H9 (cell line): ENCODE measurements at regions not wholly inside any gene's neighbourhood (a gene's known extent, or its start where the extent isn't known, plus 50 kb on each side); places are given as distances from the start of the nearest gene placed in this dataset.

Experiments used
- DNase-seq: peaks from one replicate; pipeline ENCODE4 v3.0.0-alpha.2; 2017
- H2AFZ ChIP-seq: one replicate; pipeline ENCODE4 v1.6.1; 2013; ENCODE audit warnings: mild to moderate bottlenecking, low read length, control low read depth, moderate library complexity
- H2AK5ac ChIP-seq: 2 replicates; pipeline ENCODE4 v1.6.1; 2013; ENCODE audit warnings: low read length, control low read depth, mixed read lengths; ENCODE audit not compliant: insufficient read length
- H2BK120ac ChIP-seq: one replicate; pipeline ENCODE4 v1.6.1; 2013; ENCODE audit warnings: low read depth, mild to moderate bottlenecking, low read length, control low read depth, inconsistent platforms; ENCODE audit not compliant: poor library complexity, severe bottlenecking
- H2BK12ac ChIP-seq: 2 replicates; pipeline ENCODE4 v1.6.1; 2013; ENCODE audit warnings: low read length, control low read depth, mixed read lengths, low read depth; ENCODE audit not compliant: insufficient read length
- H2BK15ac ChIP-seq: 2 replicates; pipeline ENCODE4 v1.6.1; 2013; ENCODE audit warnings: low read depth, low read length, control low read depth
- H2BK20ac ChIP-seq: one replicate; pipeline ENCODE4 v1.6.1; 2013; ENCODE audit warnings: low read depth, mild to moderate bottlenecking, low read length, control low read depth, inconsistent platforms; ENCODE audit not compliant: poor library complexity, severe bottlenecking
- H2BK5ac ChIP-seq: 2 replicates; pipeline ENCODE4 v1.6.1; 2013; ENCODE audit warnings: low read length, control low read depth, mixed read lengths; ENCODE audit not compliant: insufficient read length
- H3K14ac ChIP-seq: 2 replicates; pipeline ENCODE4 v1.6.1; 2013; ENCODE audit warnings: low read length, control low read depth; ENCODE audit not compliant: insufficient read depth
- H3K18ac ChIP-seq: 2 replicates; pipeline ENCODE4 v1.6.1; 2013; ENCODE audit warnings: low read depth, mild to moderate bottlenecking, mixed read lengths, low read length, control low read depth; ENCODE audit not compliant: insufficient read length
- H3K23ac ChIP-seq: 2 replicates; pipeline ENCODE4 v1.6.1; 2013; ENCODE audit warnings: low read length, control low read depth, mixed read lengths, low read depth; ENCODE audit not compliant: insufficient read length
- H3K23me2 ChIP-seq: 2 replicates; pipeline ENCODE4 v1.6.1; 2013; ENCODE audit warnings: low read depth, mild to moderate bottlenecking, mixed read lengths, low read length, control low read depth; ENCODE audit not compliant: insufficient read length, poor library complexity, severe bottlenecking
- H3K27ac ChIP-seq: 2 replicates; pipeline ENCODE4 v1.5.1; 2013; ENCODE audit warnings: low read length, control low read depth, mixed read lengths, low read depth; ENCODE audit not compliant: insufficient read length
- H3K27me3 ChIP-seq: 2 replicates; pipeline ENCODE4 v1.6.1; 2013; ENCODE audit warnings: low read length, control low read depth, inconsistent platforms; ENCODE audit not compliant: insufficient read depth
- H3K4ac ChIP-seq: 2 replicates; pipeline ENCODE4 v1.6.1; 2013; ENCODE audit warnings: low read depth, mild to moderate bottlenecking, control low read depth, inconsistent platforms, low read length, moderate library complexity
- H3K4me1 ChIP-seq: 2 replicates; pipeline ENCODE4 v1.6.1; 2013; ENCODE audit warnings: low read length, control low read depth, inconsistent platforms; ENCODE audit not compliant: insufficient read depth
- H3K4me2 ChIP-seq: 2 replicates; pipeline ENCODE4 v1.6.1; 2013; ENCODE audit warnings: low read length, control low read depth, mixed read lengths; ENCODE audit not compliant: insufficient read length, insufficient read depth
- H3K56ac ChIP-seq: 2 replicates; pipeline ENCODE4 v1.6.1; 2013; ENCODE audit warnings: low read depth, mild to moderate bottlenecking, mixed read lengths, low read length, control low read depth; ENCODE audit not compliant: insufficient read length
- H3K79me1 ChIP-seq: 2 replicates; pipeline ENCODE4 v1.6.1; 2013; ENCODE audit warnings: low read depth, mild to moderate bottlenecking, moderate library complexity, low read length, control low read depth, inconsistent platforms; ENCODE audit not compliant: insufficient read depth, poor library complexity, severe bottlenecking
- H3K79me2 ChIP-seq: 2 replicates; pipeline ENCODE4 v1.6.1; 2013; ENCODE audit warnings: low read length, control low read depth, inconsistent platforms; ENCODE audit not compliant: insufficient read depth
- H3K9ac ChIP-seq: 2 replicates; pipeline ENCODE4 v1.6.1; 2013; ENCODE audit warnings: low read length, control low read depth, mixed read lengths; ENCODE audit not compliant: insufficient read length; ENCODE audit errors: extremely low read depth
- H3K9me3 ChIP-seq: one replicate; pipeline ENCODE4 v1.6.1; 2013; ENCODE audit warnings: low read depth, low read length, inconsistent platforms; ENCODE audit not compliant: control insufficient read depth
- H3T11ph ChIP-seq: one replicate; pipeline ENCODE4 v1.6.1; 2013; ENCODE audit warnings: mild to moderate bottlenecking, low read length, control low read depth, inconsistent platforms
- H4K20me1 ChIP-seq: one replicate; pipeline ENCODE4 v1.6.1; 2013; ENCODE audit not compliant: control insufficient read depth, insufficient read length, insufficient read depth
- H4K5ac ChIP-seq: 2 replicates; pipeline ENCODE4 v1.6.1; 2013; ENCODE audit warnings: low read depth, mild to moderate bottlenecking, mixed read lengths, low read length, control low read depth; ENCODE audit not compliant: insufficient read length
- H4K8ac ChIP-seq: replicated peaks from 2 replicates; pipeline ENCODE4 v1.6.1; 2013; ENCODE audit warnings: low read length, control low read depth, mixed read lengths, low read depth; ENCODE audit not compliant: insufficient read length
- H4K91ac ChIP-seq: 2 replicates; pipeline ENCODE4 v1.6.1; 2013; ENCODE audit warnings: low read depth, mild to moderate bottlenecking, moderate library complexity, mixed read lengths, low read length, control low read depth; ENCODE audit not compliant: insufficient read length
- H3K27ac Mint-ChIP-seq, 3 experiments: 2 replicates in 2 of 3; 3 replicates in 1 of 3; pipeline ENCODE4 v1.8.0; 2020 to 2021; ENCODE audit warnings: mixed read lengths in 3 of 3, mild to moderate bottlenecking in 1 of 3, moderate library complexity in 1 of 3
- H3K27me3 Mint-ChIP-seq: 2 replicates; pipeline ENCODE4 v1.8.0; 2021; ENCODE audit warnings: low read depth, mild to moderate bottlenecking, moderate library complexity, mixed read lengths
- H3K36me3 Mint-ChIP-seq, 3 experiments: 2 replicates in 2 of 3; 3 replicates in 1 of 3; pipeline ENCODE4 v1.8.0; 2020 to 2021; ENCODE audit warnings: low read depth in 3 of 3, mixed read lengths in 3 of 3; ENCODE audit not compliant: insufficient read depth in 1 of 3
- H3K4me1 Mint-ChIP-seq, 2 experiments: 2 replicates each; pipeline ENCODE4 v1.8.0; 2020; ENCODE audit warnings: mixed read lengths in 2 of 2
- H3K4me3 Mint-ChIP-seq, 2 experiments: 2 replicates in 1 of 2; 3 replicates in 1 of 2; pipeline ENCODE4 v1.8.0; 2020 to 2021; ENCODE audit warnings: mild to moderate bottlenecking in 2 of 2, mixed read lengths in 2 of 2, moderate library complexity in 1 of 2
- H3K9me3 Mint-ChIP-seq, 2 experiments: 2 replicates in 1 of 2; 3 replicates in 1 of 2; pipeline ENCODE4 v1.8.0; 2020; ENCODE audit warnings: mild to moderate bottlenecking in 2 of 2, mixed read lengths in 2 of 2, moderate library complexity in 1 of 2
- CTCF ChIP-seq: fragments of 200-600 bp; sonication (generic); conservative IDR thresholded peaks from 3 replicates; pipeline ENCODE4 v1.8.0; 2021; ENCODE audit warnings: antibody characterized with exemption, mild to moderate bottlenecking
- WGBS: extraction: QIAGEN DNeasy Blood & Tissue Kit; methylation state at CpG from one replicate; pipeline ENCODE4 v1.1.7; 2013; ENCODE audit warnings: missing lambda C conversion rate, low lambda C conversion rate, mixed read lengths; ENCODE audit not compliant: insufficient read length; ENCODE audit errors: extremely low coverage; 5-methylcytosine and 5-hydroxymethylcytosine counted together

GRCh38 chr22:47439643-47440265 is 677.3 kb downstream of the TBC1D22A start:
- no peaks in the 10 kb centered on the region for H3K23me2 ChIP-seq
- H3K18ac ChIP-seq: no peak overlapping the region
- no peak overlapping the region for H3K9ac ChIP-seq
- no peak overlapping the region for H3K4ac ChIP-seq
- no peak overlapping the region for H2BK120ac ChIP-seq
- no peak overlapping the region for H2BK12ac ChIP-seq
- no peak overlapping the region for H3K14ac ChIP-seq
- H3K56ac ChIP-seq: no peak overlapping the region
- H3K27me3 ChIP-seq: no peaks in the 10 kb centered on the region
- H4K8ac ChIP-seq: no peak overlapping the region
- H2BK5ac ChIP-seq: no peak overlapping the region
- no peaks in the 10 kb centered on the region for H3K79me1 ChIP-seq
- no peak overlapping the region for H3K4me2 ChIP-seq
- H3K4me1 ChIP-seq: no peaks in the 10 kb centered on the region
- WGBS: no CpG with 5 or more reads among the region's 17 CpGs
- H3K23ac ChIP-seq: no peak overlapping the region
- no peaks in the 10 kb centered on the region for H4K20me1 ChIP-seq
- Mint-ChIP-seq H3K36me3 (peaks cover 0 to 29% (median 12%) of the 10 kb centered on the region in 3 experiments; a peak in 5 of 7 replicates), H3K27me3 (no peaks in the 10 kb centered on the region; the same call in none of the 2 replicates), H3K4me1 (no peaks in the 10 kb centered on the region), H3K27ac (no peak overlapping the region), H3K4me3 (no peak overlapping the region), H3K9me3 (peaks cover 93 to 97% of the 10 kb centered on the region in 2 experiments)
- no peak overlapping the region for H3K27ac ChIP-seq
- H4K91ac ChIP-seq: no peak overlapping the region
- H3T11ph ChIP-seq: no peak overlapping the region
- H3K9me3 ChIP-seq: peaks cover 91% of the 10 kb centered on the region
- H4K5ac ChIP-seq: no peak overlapping the region
- no peak for TF ChIP-seq CTCF
- H2BK20ac ChIP-seq: no peak overlapping the region
- DNase-seq: no peak
- no peak overlapping the region for H2AK5ac ChIP-seq
- H2BK15ac ChIP-seq: no peak overlapping the region
- H3K79me2 ChIP-seq: no peaks in the 10 kb centered on the region
- no peak overlapping the region for H2AFZ ChIP-seq
